GM12874 (cell line): ENCODE measurements at regions not wholly inside any gene's neighbourhood (a gene's known extent, or its start where the extent isn't known, plus 50 kb on each side); places are given as distances from the start of the nearest gene placed in this dataset.

ENCODE experiments used
- CTCF ChIP-seq: IDR thresholded peaks from 2 replicates; pipeline ENCODE4 v1.5.1; 2011; ENCODE audit warnings: low read depth, mild to moderate bottlenecking, control low read depth, low read length, moderate library complexity; ENCODE audit not compliant: insufficient read depth

DNA sequence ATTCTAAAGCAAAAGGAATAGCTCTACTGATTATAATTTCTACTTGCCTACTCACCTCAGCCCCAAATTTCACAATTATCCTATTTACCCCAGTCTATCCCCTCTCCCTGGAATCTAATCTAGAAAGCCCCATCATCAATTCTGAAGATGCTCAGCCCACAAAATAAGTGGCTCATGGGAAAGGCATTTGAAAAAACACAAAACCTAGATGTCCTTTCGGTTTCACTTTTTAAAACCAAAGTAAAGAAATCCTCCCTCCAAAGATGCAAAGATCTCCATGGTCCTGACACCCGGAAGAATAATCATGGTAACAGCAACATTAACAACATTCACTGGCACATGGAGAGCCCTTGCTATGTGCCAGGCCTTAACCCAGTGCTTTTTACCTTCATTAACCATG, 224.8 kb downstream of the FGFR2 start:
- TF ChIP-seq CTCF, result no peak

- TF ChIP-seq CTCF, result no peak
These were observed 224.1 kb downstream of the FGFR2 start for GRCh38 chr10:121374121-121374520.

DNA sequence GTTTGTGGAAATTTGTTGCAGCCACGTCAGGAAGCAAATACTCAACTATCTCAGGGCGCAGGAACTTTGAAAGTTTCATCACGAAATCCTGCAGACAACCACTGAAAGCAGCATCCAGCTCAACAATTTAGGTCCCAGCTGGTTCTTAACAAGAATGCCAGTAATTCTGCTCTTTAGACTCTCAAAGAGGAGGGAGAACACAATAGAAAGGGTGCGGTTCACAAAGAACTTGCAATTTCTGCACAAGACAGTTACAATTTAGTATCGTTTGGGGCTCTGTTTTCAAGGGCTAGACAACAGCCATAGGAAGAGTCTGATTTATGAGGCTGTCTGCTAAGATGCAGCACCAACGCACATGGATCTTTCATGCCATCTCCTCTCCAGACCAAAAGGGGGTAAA, 223.1 kb downstream of the FGFR2 start:
- TF ChIP-seq CTCF, result no peak

GRCh38 chr10:121378251-121378801, 219.9 kb downstream of the FGFR2 start:
- no peak for TF ChIP-seq CTCF

GRCh38 chr10:121379013-121379412, 219.2 kb downstream of the FGFR2 start:
- no peak for TF ChIP-seq CTCF

GRCh38 chr10:121380211-121380610, 218.0 kb downstream of the FGFR2 start:
- no peak for TF ChIP-seq CTCF

DNA sequence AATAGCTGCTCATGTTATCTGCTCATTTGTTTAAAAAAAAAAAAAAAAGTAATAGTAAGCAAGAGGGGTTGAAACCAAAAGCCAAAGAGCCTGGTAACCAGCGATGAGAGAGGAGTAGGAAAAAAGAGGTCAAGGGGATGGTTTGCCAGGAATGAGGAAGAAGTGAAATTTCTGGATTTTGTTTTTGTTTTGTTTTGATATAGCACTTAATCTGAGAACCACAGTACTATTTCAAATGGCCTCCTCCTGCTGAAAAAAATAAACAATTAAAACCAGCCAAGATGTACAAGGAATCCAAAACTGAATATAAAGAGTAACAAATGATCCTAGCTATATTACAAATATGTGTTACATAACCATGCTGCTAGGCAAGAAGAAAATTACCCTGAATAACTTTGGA, 213.1 kb downstream of the FGFR2 start:
- no peak for TF ChIP-seq CTCF

- no peak for TF ChIP-seq CTCF
These were observed 205.6 kb downstream of the FGFR2 start for GRCh38 chr10:121392657-121393056.
